Stimulated activated CD8-positive, alpha-beta memory T cell treated with anti-CD3 and anti-CD28 coated beads, Interleukin-12 subunit alpha, Interleukin-12 subunit beta, amount 100 ng/mL, for 4 hours (primary cell): ENCODE measurements at regions not wholly inside any gene's neighbourhood (a gene's known extent, or its start where the extent isn't known, plus 50 kb on each side); places are given as distances from the start of the nearest gene placed in this dataset.
"Not testable (repeated sequence)": the region's sequence is repeated elsewhere in the genome, so short reads cannot be mapped to it uniquely, and the experiment has no call there.

ENCODE experiments used
- DNase-seq: peaks from one replicate; pipeline ENCODE4 v3.0.0-alpha.2; 2020; ENCODE audit warnings: low read depth

DNA sequence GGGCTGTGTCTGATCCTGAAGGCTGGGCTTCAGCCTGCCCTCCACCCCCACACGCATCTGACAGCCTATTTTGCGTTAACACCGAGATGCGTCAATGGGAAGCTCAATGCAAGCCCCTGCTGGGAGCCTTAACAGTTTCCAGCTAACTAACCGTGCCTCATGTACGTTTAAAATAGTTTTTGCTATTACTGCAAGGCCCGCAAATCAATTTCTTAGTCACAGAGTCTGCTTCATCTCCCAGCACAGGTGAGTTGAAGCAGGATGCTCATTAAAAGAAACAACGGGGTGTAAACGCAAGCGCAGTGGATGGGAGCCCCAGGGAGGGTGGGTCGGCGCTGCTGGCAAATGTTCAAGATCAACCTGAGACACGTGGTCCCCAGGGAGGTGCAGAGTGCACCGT is 142.8 kb upstream of the PHACTR3 start:
- no peak for DNase-seq

DNA sequence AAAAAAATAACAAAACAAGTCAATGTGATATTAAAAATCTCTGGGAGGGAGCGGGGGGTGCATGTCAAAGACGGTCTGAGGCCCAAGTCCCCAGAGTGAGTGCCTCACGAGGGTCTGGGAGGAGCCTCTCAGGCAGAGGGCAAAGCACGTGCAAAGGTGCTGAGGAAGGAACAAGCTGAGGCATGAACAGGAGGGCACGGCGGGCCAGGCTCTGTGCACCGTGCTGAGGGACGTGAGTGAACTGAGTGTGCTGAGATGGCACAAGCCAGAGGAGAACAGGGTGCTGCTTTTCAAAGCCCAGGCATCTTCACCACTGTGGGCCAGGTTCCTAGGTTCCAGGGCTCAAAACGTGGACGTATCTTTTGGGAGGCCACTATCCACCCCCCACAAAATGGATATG is 142.1 kb upstream of the PHACTR3 start:
- no peak for DNase-seq

DNA sequence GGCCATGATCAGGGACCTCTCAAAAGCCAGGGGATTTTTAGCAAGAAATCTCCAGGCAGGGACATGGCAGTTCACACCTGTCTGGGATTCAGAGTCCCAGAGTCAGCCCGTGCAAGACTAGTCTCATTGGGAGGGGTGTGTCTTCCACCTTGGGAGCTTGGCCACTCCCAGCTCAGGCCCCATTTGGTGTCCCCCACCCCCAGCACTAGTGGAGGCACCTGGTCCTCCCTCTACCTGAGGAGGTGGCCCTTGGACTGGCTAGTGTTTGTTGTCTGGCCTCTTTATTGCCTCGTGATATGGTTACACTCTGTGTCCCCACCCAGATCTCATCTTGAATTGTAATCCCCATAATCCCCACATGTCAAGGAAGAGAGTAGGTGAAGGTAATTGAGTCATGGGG is 140.8 kb upstream of the PHACTR3 start:
- no peak for DNase-seq

DNA sequence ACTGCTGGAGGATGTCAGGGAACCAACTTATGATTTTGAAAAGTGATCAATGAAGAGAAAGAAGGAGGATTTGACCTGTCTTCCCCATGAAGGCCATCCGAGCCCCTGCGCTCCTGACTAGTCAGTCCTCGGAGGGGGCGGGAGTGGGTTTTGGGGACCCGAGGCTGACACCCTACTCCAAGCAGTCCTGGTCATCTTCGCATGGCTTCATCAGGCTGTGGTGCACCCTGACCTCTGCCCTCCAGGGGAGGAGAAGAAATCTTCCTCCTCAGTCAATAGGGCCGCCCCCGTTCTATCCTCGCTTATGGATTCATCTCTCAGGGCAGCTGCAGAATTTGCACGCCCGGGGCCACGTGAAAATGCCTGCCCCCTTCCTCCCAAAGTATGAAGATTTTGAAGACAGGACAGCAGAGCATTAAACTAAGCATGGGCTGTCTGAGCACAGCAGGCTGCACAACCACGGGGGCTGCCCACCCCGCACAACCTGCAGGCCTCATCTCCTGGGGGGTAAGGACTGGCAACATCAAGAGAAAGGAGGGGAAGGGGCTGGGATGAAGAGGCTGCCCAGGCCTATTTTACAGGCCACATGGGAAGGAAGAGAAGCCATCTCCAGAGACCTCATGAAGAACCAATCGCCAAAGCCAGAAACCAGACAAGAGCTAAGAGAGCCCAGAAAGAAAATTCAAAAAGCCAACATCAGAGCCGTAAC is 138.1 kb upstream of the PHACTR3 start:
- no peak for DNase-seq

DNA sequence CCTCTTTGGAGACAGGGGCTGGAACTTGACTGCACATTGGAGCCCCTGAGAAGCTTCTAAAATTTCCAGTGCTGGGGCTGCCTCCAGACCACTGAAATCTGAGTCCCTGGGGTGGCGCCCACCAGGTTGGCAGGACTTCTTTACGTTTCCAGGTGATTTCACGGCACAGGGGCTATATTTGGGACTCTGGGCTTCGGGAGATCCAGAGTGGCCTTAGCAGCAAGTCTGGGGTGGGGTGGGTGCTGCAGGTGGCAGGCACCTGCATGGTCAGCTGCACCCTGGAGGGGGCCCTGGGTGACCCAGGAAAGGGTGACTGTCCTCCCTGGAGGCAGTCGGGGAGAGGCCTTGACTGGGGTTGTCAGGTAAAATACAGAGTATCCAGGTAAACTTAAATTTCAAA is 135.5 kb upstream of the PHACTR3 start:
- DNase-seq, result no peak

DNA sequence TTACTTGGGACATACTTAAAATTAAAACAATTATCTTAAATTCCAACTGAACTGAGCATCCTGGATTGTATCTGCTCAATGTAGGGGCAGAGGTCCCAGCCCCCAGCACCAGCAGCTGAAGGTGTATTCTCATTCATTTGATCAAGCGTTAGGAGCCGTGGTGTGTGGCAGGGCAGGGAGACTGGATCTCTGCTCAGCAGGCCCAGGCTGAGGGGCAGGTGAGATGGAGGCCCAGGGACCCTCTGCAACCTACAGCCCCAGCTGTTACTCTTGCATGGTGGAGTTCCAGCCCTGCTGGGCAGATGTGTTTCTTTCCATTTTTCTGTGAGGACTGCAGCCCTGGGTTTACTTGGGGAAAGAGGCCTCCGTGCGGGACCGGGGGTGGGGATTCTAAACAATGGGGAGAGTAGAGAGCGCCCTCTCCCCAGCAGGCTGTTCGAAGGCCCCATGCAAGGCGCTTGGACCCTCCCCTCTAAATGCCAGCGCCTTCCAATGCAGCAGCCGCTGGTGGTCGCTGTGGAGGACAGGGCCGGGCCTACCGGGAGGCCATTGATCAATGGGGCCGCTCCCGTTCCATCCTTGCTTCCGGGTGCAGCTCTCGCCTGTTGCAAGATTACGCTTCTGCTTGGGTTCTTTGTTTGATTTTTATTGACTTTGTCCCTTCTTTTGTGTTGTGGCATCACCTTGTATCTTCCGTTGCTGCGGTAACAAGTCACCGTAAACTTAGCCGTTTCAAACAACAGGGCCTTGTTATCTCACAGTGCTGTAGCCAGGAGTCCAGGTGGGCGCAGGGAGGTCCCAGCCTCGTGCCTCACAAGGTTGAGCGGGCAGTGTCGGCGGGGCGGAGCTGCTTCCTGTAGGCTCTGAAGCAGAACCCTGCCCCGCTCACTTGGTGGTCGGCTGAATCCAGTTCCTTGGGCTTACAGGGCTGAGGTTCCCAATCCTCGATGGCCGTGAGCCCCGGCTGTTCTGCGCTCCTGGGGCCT is 134.8 kb upstream of the PHACTR3 start:
- DNase-seq, result no peak

DNA sequence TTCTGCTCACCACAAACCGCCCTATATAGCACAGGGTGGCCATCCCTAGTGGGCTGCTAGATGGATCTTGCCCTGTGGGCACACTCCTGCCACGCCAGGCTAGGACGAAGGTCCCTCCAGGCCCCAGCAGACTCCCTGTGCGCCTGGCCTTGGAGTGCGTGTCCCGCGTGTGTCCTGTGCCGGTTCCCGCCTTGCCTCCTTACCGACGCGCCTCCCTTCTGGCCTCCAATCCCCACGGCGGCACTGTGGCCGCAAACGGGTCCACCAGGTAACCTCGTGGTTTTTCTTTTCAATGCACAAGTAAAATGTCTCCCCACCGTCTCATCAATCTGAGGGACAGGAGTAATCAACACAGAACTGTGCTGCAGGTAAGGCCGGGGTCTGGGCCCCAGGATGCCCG is 133.8 kb upstream of the PHACTR3 start:
- DNase-seq, result no peak

DNA sequence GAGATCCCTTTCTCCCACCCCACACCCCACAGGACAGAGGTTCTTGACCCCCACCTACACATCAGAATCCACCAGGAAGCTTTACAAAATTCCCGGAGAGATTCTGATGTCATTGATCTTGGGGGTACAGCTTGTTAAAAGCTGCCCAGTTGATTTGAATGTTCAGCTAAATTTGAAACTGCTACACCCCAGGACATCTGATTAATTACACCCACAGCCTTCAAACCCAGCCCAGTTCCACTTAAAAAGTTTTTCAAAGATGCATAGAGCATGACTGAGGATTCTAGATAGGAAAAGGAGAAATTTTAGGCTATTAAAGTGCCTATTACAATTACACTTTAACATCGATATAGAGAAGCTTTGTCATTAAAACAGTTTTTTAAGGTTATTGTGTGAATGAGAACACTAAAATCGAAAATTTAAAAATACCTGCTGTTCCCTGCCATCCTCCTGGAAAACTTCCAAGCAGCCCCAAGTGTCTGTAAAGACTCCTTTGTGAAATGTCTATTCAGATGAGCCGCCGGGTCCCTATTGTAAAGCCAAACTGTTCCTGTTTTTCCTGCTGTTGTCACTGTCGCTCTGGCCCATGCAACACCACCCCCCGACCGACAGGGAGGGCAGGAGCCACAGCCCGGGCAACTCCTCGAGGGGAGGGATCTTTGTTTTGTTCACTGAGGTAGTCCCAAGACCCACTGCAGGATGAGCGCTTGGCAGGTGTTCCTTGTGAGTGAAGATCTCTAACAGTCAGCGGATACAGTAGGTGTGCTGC is 132.5 kb upstream of the PHACTR3 start:
- DNase-seq, result no peak

DNA sequence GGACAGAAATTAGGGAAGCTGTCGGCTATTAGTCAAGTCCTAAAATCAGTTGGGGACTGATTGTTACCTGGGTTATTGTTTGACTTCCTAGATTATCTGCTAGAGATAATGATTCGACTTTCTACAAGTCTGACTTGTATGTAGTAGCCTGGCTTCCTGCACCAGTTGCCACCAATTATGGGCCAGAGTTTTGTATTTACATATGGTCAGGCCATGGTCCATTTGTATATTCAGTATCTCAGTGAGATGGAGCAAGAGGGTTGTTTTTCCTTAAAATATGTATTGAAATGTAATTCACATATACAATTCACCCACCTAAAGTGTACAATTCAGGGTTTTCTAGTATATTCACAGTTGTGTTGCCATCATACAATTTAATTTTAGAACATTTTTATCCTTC is 130.6 kb upstream of the PHACTR3 start:
- DNase-seq, result no peak

DNA sequence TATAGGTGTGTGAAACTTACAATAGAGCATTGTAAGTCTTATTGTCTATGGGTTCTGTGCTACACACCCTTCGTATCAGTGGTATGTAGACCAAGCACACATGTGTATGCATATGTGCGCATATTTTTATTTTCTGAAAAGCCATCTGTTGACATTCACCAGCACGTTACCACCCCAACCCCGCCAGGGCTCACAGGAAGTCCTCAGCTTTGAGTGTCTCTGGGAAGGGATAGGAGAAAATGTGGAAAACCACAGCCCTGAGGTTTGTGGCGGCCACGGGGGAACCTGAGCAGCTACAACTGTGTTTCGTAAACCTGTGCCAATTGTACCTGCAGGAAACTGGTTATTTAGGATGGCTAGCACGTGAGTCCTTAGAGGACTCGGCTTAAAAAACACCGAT is 123.3 kb upstream of the PHACTR3 start:
- no peak for DNase-seq

DNA sequence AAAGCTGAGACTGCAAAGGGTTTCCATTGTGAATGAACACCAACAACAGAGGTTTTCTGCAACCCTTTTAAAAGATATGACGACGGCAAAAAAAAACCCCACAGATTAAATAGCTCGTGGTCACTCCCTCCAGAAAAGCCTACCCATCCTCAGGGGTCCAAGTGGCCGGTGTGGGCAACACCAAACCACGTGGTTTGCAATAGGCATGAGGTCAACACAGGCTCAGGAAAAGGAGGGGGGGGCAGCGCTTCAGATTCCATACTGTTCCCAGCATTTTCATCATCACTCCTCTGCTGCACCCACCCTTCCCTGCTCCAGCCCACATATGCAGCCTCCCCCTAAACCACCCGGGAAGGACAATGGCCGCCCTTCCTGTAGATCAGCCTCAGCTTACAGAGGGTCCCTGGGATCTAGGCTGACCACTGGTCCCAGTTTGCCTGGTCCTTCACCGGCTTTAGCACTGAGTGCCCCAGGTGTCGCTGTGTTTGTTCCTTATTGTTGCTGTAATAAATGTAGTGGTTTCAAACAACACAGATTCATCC is 122.8 kb upstream of the PHACTR3 start:
- no peak for DNase-seq

DNA sequence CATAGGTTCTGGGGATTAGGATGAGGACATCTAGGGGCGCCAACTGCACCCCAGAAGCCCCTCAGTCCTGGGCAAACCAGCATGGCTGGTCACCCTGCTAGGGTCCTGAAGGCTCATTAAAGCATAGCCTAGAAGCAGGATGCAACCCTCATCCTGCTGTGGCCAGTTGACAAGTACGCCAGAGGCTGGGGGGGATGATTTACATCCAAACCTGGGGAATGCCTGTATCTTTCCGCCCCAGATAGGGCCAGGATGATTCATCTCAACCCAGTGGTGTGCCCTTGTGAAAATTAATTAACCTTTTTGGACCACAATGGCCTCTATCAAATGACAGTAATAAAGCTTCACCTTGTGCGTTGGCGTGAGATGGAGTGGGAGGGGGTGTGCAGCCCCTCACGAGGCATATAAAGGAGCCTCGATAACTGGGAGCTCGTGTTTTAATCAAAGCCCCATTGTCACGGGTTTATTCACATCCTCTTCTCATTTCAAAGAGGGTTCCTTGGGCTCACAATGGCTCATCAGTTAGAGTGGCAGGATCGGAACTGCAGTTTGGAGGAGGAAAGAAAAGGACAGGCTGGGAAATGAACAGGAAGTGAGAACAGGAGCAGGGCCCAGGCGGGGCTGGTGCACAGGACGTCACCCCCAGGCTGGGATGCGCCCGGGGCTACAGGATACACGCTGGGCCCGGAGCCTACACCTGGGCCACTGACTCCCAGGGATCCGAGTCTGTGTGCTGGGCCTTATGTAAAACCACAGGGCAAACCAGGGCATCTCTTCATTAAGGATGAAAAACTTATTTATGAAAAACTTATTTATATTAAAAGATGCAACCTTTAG is 121.8 kb upstream of the PHACTR3 start:
- DNase-seq, result no peak

DNA sequence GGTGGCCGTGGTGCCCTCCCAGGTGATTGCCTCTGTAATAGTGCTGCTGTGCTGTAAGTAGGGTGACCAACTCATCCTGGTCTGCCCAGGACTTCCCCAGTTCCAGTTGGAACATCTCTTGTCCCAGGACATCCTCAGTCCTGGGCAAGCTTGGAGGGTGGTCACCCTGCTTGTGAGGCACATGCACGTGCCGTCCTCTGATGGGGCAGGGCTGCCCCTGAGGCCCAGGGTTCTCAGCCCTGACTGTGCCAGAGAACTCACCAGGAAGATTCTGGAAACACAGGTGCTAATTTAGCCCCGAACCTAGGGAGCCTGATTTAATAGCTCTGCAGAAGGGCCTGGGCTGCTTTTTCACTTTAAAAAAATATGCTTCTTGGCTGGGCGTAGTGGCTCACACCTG is 120.9 kb upstream of the PHACTR3 start:
- no peak for DNase-seq

DNA sequence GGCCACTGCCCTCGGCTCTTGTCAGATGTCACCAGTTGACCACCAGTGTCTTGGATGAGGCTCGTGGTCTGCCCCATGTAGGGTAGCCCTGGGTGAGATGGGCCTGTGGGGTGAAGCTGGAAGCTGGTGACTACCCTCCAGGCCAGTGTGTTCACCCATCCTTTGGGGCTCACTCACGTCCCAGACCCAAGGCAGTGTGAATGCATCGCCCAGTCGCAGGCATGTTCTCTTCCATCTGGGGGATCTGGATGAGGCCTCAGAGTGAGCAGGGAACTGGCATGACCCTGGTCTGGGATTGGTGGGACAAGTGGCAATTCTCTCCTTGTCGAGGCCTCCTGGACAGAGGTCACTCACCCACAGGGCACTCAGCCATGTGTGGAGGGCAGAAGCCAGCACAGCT is 120.1 kb upstream of the PHACTR3 start:
- DNase-seq, result no peak

DNA sequence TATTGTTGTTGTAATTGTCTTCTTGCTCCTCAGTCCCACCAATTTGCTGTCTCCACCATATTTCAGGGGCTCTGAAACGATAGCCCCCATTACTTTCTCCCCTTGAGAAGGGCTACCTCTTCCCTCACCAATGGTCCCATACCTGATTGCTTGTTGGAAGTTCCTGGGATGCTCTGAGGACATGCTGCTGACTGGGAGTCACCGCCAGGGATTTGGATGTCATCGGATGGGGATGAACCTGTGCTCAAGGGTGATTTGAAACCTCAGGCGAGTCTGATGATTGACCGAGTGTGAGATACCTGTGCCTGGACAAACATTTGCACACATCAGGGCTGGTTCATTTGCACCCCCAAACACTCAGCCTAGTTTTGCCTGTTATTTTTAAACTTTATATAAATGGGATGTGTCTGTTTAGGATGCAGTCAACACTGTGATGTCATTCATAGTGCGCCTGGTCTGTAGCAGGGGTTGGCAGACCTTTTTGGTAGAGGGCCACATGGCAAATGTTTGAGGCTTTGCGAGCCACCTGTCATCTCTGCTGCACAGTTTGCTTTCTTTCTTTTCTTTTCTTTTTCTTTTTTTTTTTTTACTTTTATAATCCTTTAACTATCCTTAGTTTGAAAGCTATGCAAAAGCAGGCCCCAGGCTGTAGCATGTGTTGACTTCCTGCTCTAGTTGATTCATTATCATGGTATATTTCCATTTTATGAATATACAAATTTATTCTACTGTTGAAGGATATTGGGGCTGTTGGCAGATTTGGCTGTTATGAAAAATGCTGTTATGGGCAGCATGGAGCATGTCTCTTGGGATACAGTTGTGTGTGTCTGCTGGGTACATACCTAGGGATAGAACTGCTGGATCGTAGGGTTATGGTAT is 118.5 kb upstream of the PHACTR3 start:
- DNase-seq, result no peak

DNA sequence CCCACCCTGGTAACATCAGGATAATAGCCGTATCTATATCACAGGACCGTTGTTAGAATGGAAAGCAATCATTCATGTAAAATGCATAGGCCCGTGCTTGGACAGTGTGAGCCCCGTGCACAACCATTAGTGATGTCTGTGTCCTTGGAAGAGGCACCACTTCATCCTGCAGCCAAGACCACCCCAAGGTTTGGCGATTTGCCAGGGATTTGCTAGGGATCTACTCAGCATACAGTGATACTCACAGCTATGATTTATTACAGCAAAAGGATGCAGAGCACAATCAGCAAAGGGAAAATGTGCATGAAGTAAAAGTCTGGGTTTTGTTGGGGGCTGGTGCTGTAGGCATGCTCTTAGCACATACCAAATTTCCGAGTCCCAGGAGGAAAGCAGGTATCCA is 115.9 kb upstream of the PHACTR3 start:
- DNase-seq, result not testable (repeated sequence)

DNA sequence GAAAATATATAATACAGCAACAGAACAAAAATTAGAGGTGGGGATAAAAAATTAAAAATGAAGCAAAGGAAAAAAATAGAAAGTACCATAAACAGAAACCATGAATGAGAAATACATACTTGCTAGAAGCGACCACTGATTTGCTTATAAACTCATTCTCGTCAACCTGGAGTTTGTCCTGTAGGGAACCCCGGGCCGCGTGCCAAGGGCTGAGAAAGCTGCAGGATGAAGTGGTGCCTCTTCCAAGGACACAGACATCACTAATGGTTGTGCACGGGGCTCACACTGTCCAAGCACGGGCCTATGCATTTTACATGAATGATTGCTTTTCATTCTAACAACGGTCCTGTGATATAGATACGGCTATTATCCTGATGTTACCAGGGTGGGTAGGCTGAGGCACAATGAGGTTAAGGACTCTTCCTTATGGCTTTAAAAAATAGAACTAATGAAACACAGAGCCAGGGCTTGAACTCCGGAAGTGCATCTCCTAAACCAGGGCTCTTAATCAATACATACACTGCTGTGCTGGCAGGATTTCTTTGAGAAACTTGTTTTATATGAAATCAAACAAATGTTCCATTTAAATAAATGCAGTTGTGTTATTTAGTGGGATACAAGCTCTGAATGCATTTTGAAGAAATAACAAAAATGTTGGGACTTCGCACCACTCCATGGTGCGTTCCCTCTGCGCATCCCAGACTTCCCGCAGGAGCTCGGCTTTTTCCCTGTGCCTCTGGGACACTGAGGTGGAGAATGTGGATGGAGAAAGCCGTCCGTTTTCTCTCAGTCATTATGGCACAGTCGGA is 113.9 kb upstream of the PHACTR3 start:
- not testable (repeated sequence) for DNase-seq

DNA sequence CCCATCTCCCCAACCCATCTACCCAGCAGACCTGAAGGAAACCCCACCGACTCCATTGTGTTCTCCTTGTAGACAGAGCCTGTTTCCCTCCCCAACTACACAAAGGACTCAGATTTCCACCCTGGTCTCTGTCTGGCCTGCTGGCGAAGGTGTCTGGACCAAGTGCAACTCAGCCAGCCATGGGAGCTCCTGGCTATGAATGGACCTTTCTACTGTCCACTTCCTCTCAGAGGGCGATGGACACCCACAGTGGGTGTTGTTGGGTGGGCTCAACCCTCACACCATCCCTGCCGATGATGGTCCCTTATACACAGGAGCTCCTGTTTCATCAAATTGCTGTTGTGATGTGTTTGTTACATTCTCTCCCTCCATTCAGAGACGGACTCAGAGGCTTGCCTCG is 112.5 kb upstream of the PHACTR3 start:
- DNase-seq, result no peak

DNA sequence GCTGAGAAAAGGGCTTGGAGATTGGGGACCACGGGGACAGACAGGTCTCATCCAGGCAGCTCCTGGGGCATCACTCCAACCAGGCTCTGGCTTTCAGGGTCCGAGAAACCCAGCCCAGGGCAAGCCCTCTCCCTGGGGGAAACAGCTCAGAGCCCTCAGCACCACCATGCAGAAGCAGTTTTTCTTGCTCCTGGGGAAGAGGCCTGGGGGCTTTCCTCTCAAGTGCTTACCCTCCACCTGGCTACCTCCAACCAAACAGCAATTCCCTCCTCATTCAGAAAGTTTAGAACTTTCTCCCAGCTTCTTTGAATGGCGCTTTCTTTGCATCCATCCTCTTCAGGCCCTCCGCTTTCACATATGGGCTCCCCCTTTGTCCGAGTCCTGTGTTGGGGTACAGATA is 110.4 kb upstream of the PHACTR3 start:
- no peak for DNase-seq

DNA sequence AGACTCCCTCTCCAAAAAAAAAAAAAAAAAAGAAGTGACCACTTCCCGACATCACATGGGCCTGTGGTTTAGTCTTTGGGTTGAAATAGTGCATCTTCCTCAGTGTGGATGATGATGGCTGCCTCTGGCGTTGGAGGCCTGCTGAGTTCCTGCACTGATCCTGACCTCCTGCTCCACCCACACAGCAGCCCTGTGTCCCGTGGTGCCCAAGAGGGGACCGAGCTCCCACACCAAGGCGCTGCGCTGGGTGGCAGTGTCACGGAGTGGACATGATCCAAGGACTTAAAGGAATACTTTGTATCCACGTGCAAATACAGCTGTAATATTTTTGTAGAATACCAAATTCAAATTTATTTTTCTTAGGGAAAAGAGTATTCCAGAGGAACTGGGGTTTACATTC is 109.2 kb upstream of the PHACTR3 start:
- DNase-seq, result no peak
